GM12878 (cell line): ENCODE measurements at regions not wholly inside any gene's neighbourhood (a gene's known extent, or its start where the extent isn't known, plus 50 kb on each side); places are given as distances from the start of the nearest gene placed in this dataset.

Experiments
- ATAC-seq: fragments of 200-7000 bp; cut with Tn5 transposase; 3 replicates; pipeline ENCODE4 v1.9.1; 2020; ENCODE audit warnings: mild to moderate bottlenecking, moderate library complexity
- BruUV-seq: library from RNA; stranded (reverse); fragments of 400-500 nt; replicated peaks from 2 replicates; lab custom pipeline; 2021; lab: Mats Ljungman, UMichigan
- CTCF ChIA-PET: fragments of 300-600 bp; sonication (Branson Sonifier 250); formaldehyde crosslinking; extraction: SDS; loops from one replicate; lab custom pipeline; 2021; ENCODE audit warnings: inconsistent platforms; lab: Yijun Ruan, JAX
- POLR2A ChIA-PET: fragments of 350-600 bp; formaldehyde crosslinking; extraction: SDS; loops from one replicate; lab custom pipeline; 2021; ENCODE audit warnings: inconsistent platforms; lab: Charles Lee
- RAD21 ChIA-PET: fragments of 300-600 bp; sonication (Branson Sonifier 250); formaldehyde crosslinking; loops from one replicate; lab custom pipeline; 2023; ENCODE audit warnings: antibody characterized with exemption; ENCODE audit not compliant: unreplicated experiment; lab: Charles Lee
- SMC1A ChIA-PET: fragments of 300-600 bp; sonication (Branson Sonifier 250); formaldehyde crosslinking; loops from one replicate; lab custom pipeline; 2023; ENCODE audit not compliant: unreplicated experiment, uncharacterized antibody; lab: Charles Lee
- DNase-seq: peaks from one replicate; pipeline ENCODE4 v3.0.0-alpha.2; 2011; ENCODE audit warnings: low read depth, low spot score
- FAIRE-seq: peaks from 3 replicates; lab custom pipeline; 2011; peaks lifted over from hg19 to GRCh38; lab: Jason Lieb, UNC
- H2AFZ ChIP-seq: 2 replicates; pipeline ENCODE4 v1.6.0; 2011; ENCODE audit warnings: low read depth, low read length, control low read depth; ENCODE audit not compliant: control insufficient read depth
- H3K27ac ChIP-seq: 2 replicates; pipeline ENCODE4 v1.5.1; 2011; ENCODE audit warnings: control low read depth; ENCODE audit not compliant: control insufficient read depth, insufficient read depth
- H3K27me3 ChIP-seq, 2 experiments: replicated peaks in 1 of 2; 2 replicates each; pipeline versions ENCODE4 v1.6.0 to v1.6.1; 2011; ENCODE audit warnings: low read length in 1 of 2; ENCODE audit not compliant: control insufficient read depth in 2 of 2, insufficient read depth in 2 of 2
- H3K36me3 ChIP-seq, 2 experiments: 2 replicates each; pipeline ENCODE4 v1.5.1; 2011; ENCODE audit warnings: low read length in 1 of 2; ENCODE audit not compliant: control insufficient read depth in 2 of 2, insufficient read depth in 2 of 2
- H3K4me1 ChIP-seq: 2 replicates; pipeline ENCODE4 v1.6.1; 2011; ENCODE audit warnings: mild to moderate bottlenecking, low read length, moderate library complexity, mixed read lengths; ENCODE audit not compliant: control insufficient read depth, insufficient read depth
- H3K4me2 ChIP-seq: 2 replicates; pipeline ENCODE4 v1.6.0; 2011; ENCODE audit warnings: control low read depth; ENCODE audit not compliant: control insufficient read depth, insufficient read depth
- H3K4me3 ChIP-seq: fragments of 200-600 bp; sonication (generic); 2 replicates; pipeline ENCODE4 v1.5.1; 2016
- H3K79me2 ChIP-seq: 2 replicates; pipeline ENCODE4 v1.6.0; 2011; ENCODE audit warnings: low read length; ENCODE audit not compliant: control insufficient read depth, insufficient read depth
- H3K9ac ChIP-seq: 2 replicates; pipeline ENCODE4 v1.8.0; 2011; ENCODE audit warnings: low read length, control low read depth, mixed read lengths; ENCODE audit not compliant: control insufficient read depth, insufficient read depth
- H3K9me3 ChIP-seq: replicated peaks from 3 replicates; pipeline ENCODE4 v1.5.1; 2011; ENCODE audit warnings: mild to moderate bottlenecking, low read length; ENCODE audit not compliant: control insufficient read depth, insufficient read depth
- H4K20me1 ChIP-seq: 2 replicates; pipeline ENCODE4 v1.6.0; 2011; ENCODE audit not compliant: control insufficient read depth, insufficient read depth
- ASH2L ChIP-seq: fragments of 300-600, 200-600 bp; sonication (generic); IDR thresholded peaks from 2 replicates; pipeline ENCODE4 v1.6.1; 2017; ENCODE audit warnings: low read depth, mild to moderate bottlenecking, borderline replicate concordance
- CHD4 ChIP-seq: fragments of 200-600 bp; sonication (generic); IDR thresholded peaks from 2 replicates; pipeline ENCODE4 v1.6.1; 2016; ENCODE audit warnings: mild to moderate bottlenecking
- FOXM1 ChIP-seq: IDR thresholded peaks from 2 replicates; pipeline ENCODE4 v1.6.1; 2012; ENCODE audit warnings: low read depth, mild to moderate bottlenecking, inconsistent platforms, low read length, moderate library complexity
- GATAD2B ChIP-seq: fragments of 450-650 bp; conservative IDR thresholded peaks from 2 replicates; pipeline ENCODE4 v1.6.1; 2017; ENCODE audit warnings: low read depth, mild to moderate bottlenecking, moderate library complexity
- HDAC6 ChIP-seq: fragments of 200-600 bp; sonication (generic); IDR thresholded peaks from one replicate; pipeline ENCODE4 v1.8.0; 2017; ENCODE audit warnings: antibody characterized with exemption; ENCODE audit not compliant: unreplicated experiment
- KAT2A ChIP-seq: conservative IDR thresholded peaks from 2 replicates; pipeline ENCODE4 v1.6.1; 2011; ENCODE audit warnings: low read depth, low read length; ENCODE audit not compliant: control insufficient read depth
- SP1 ChIP-seq: IDR thresholded peaks from one replicate; pipeline ENCODE4 v1.6.1; 2011; ENCODE audit warnings: low read depth, low read length
- SUPT20H ChIP-seq: IDR thresholded peaks from 2 replicates; pipeline ENCODE4 v1.6.1; 2011; ENCODE audit warnings: low read depth, mild to moderate bottlenecking, low read length, moderate library complexity, borderline replicate concordance; ENCODE audit not compliant: control insufficient read depth
- YBX1 ChIP-seq: fragments of 450-650 bp; IDR thresholded peaks from 2 replicates; pipeline ENCODE4 v1.6.1; 2016; ENCODE audit warnings: antibody characterized with exemption
- ZNF274 ChIP-seq: IDR thresholded peaks from one replicate; pipeline ENCODE4 v1.8.0; 2011; ENCODE audit not compliant: insufficient read length, insufficient read depth
- ZZZ3 ChIP-seq: IDR thresholded peaks from 2 replicates; pipeline ENCODE4 v1.6.1; 2011; ENCODE audit warnings: low read depth; ENCODE audit not compliant: control insufficient read depth, insufficient read length
- WGBS: methylation state at CpG from one replicate; pipeline ENCODE4 v1.1.6; 2016; ENCODE audit warnings: low lambda C conversion rate; ENCODE audit not compliant: insufficient replicate concordance, insufficient coverage; ENCODE audit errors: missing lambda C conversion rate; 5-methylcytosine and 5-hydroxymethylcytosine counted together
- in situ Hi-C: fragments of 300-500 bp; cut with MboI; formaldehyde crosslinking; loops from 9 replicates; pipeline ENCODE4 v1.14.3; 2018; ENCODE audit warnings: mixed read lengths
- intact Hi-C: fragments of 100-400 bp; cut with micrococcal nuclease; formaldehyde crosslinking; loops from one replicate; pipeline ENCODE4 v1.14.2; 2022; ENCODE audit not compliant: unreplicated experiment
- TF ChIP-seq, protein P1 (sequence below): fragments of 450-650 bp; formaldehyde crosslinking; IDR thresholded peaks from 2 replicates; pipeline ENCODE4 v1.4.0; 2020; ENCODE audit warnings: mild to moderate bottlenecking, moderate library complexity
- TF ChIP-seq, protein P2 (sequence below): fragments of 450-650 bp; IDR thresholded peaks from 2 replicates; pipeline ENCODE4 v1.6.1; 2017; ENCODE audit warnings: borderline replicate concordance
- TF ChIP-seq, protein P3 (sequence below): IDR thresholded peaks from 2 replicates; pipeline ENCODE4 v1.6.1; 2011; ENCODE audit warnings: mild to moderate bottlenecking, low read depth, low read length, moderate library complexity; ENCODE audit not compliant: insufficient replicate concordance

DNA sequence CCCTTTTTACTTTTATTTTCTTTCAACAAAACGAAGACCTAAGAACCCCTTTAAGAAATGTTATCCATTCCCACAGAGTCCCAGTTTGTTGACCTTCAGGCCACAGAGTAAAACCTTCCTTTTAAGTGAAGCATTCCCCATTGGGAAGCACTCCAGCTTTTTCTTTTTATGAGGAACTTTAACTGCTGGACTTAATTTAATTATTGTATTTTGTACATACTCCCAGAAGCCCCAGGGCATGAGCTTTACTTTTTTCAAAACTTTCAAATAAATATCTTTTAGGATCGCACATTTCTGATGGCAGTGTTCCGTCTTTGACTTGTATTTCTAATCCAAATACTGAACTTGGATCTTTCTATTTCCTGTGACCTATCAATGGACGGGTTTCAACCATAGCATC lies 68.9 kb downstream of the ZIC5 start:
- in situ Hi-C loops (no loop called here), intact Hi-C loops (loop anchor here (5.0 kb wide), 1 partner anchor 610 kb away; no protein-coding TSS in a partner anchor)
- no peak for DNase-seq
- Histone ChIP-seq H3K27ac (no peak overlapping the region), H3K4me2 (no peak overlapping the region), H3K9ac (no peak overlapping the region), H3K79me2 (no peaks in the 10 kb centered on the region), H2AFZ (no peak overlapping the region), H3K4me1 (no peaks in the 10 kb centered on the region), H3K4me3 (no peak overlapping the region)
- BruUV-seq, result no TSS peak
- FAIRE-seq, result no peak
- RAD21 ChIA-PET, result no interaction called here
- TF ChIP-seq FOXM1, result no peak
- TF ChIP-seq CHD4, result no peak
- TF ChIP-seq ASH2L, result no peak
- no peak for TF ChIP-seq YBX1
- TF ChIP-seq, protein P1, sequence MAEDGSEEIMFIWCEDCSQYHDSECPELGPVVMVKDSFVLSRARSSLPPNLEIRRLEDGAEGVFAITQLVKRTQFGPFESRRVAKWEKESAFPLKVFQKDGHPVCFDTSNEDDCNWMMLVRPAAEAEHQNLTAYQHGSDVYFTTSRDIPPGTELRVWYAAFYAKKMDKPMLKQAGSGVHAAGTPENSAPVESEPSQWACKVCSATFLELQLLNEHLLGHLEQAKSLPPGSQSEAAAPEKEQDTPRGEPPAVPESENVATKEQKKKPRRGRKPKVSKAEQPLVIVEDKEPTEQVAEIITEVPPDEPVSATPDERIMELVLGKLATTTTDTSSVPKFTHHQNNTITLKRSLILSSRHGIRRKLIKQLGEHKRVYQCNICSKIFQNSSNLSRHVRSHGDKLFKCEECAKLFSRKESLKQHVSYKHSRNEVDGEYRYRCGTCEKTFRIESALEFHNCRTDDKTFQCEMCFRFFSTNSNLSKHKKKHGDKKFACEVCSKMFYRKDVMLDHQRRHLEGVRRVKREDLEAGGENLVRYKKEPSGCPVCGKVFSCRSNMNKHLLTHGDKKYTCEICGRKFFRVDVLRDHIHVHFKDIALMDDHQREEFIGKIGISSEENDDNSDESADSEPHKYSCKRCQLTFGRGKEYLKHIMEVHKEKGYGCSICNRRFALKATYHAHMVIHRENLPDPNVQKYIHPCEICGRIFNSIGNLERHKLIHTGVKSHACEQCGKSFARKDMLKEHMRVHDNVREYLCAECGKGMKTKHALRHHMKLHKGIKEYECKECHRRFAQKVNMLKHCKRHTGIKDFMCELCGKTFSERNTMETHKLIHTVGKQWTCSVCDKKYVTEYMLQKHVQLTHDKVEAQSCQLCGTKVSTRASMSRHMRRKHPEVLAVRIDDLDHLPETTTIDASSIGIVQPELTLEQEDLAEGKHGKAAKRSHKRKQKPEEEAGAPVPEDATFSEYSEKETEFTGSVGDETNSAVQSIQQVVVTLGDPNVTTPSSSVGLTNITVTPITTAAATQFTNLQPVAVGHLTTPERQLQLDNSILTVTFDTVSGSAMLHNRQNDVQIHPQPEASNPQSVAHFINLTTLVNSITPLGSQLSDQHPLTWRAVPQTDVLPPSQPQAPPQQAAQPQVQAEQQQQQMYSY (CRISPR knock-in tag), result no peak
- TF ChIP-seq, protein P2, sequence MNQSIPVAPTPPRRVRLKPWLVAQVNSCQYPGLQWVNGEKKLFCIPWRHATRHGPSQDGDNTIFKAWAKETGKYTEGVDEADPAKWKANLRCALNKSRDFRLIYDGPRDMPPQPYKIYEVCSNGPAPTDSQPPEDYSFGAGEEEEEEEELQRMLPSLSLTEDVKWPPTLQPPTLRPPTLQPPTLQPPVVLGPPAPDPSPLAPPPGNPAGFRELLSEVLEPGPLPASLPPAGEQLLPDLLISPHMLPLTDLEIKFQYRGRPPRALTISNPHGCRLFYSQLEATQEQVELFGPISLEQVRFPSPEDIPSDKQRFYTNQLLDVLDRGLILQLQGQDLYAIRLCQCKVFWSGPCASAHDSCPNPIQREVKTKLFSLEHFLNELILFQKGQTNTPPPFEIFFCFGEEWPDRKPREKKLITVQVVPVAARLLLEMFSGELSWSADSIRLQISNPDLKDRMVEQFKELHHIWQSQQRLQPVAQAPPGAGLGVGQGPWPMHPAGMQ, result no peak
- no peak for TF ChIP-seq SP1
- TF ChIP-seq GATAD2B, result no peak
- TF ChIP-seq, protein P3, sequence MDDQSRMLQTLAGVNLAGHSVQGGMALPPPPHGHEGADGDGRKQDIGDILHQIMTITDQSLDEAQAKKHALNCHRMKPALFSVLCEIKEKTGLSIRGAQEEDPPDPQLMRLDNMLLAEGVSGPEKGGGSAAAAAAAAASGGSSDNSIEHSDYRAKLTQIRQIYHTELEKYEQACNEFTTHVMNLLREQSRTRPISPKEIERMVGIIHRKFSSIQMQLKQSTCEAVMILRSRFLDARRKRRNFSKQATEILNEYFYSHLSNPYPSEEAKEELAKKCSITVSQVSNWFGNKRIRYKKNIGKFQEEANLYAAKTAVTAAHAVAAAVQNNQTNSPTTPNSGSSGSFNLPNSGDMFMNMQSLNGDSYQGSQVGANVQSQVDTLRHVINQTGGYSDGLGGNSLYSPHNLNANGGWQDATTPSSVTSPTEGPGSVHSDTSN, result no peak
- TF ChIP-seq KAT2A, result no peak
- no peak for TF ChIP-seq HDAC6
- TF ChIP-seq ZNF274, result no peak
- TF ChIP-seq SUPT20H, result no peak
- no peak for TF ChIP-seq ZZZ3
- TF ChIP-seq, all 136 proteins: peak for 0
- WGBS, result 45% methylated on average over 4 of the region's 4 CpGs
- no peaks in the 10 kb centered on the region for H3K36me3 ChIP-seq
- ChIA-PET CTCF (interaction anchor here (0.6 kb wide), 1 partner anchor 115 kb away, joined by 4 read pairs; no protein-coding TSS in a partner anchor), POLR2A (no interaction called here), SMC1A (no interaction called here)
- H3K27me3 ChIP-seq, result peaks cover 0 to 3% of the 10 kb centered on the region in 2 experiments; a peak in 1 of 4 replicates
- ATAC-seq, result no peak
- no peaks in the 10 kb centered on the region for H4K20me1 ChIP-seq
- H3K9me3 ChIP-seq, result no peaks in the 10 kb centered on the region
